ENCODE measurements at regions not wholly inside any gene's neighbourhood (a gene's known extent, or its start where the extent isn't known, plus 50 kb on each side); places are given as distances from the start of the nearest gene placed in this dataset.

DNA sequence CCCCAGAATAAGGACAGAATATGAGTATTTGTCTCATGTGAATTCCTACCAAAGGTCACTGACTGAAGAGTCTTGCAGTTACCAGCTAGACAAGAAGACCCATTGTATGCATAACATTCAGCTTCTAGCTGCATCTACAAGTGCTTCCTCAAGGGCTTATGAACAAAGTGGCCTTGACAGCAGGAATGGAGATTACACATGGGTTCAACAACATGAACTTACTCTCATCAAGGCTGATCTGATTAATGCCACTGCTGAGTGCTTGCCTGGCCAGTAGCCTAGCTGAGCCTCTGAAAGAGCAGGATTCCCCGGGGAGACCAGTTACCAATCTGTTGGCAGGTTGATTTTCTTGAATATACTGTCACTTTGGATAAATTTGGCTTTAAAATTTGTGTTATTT lies 76.7 kb upstream of the CHD1 start (continued):
- TF ChIP-seq ELF1 (IDR thresholded peaks at IDR 0.05; ENCODE audit: borderline replicate concordance, low read depth) (no peak), YY1 (IDR thresholded peaks at IDR 0.05; ENCODE audit: extremely low read depth, insufficient replicate concordance, low read depth, low read length) (no peak), POLR2A (IDR thresholded peaks at IDR 0.05; ENCODE audit: borderline replicate concordance, extremely low read depth, insufficient read depth, insufficient read length) (no peak), CEBPB (IDR thresholded peaks at IDR 0.05; ENCODE audit: low read depth) (no peak), EGR1 (IDR thresholded peaks at IDR 0.05; ENCODE audit: low read depth) (no peak), EZH2phosphoT487 (IDR thresholded peaks at IDR 0.05; ENCODE audit: borderline replicate concordance) (no peak), SP1 (IDR thresholded peaks at IDR 0.05; ENCODE audit: low read depth) (no peak)
- TF ChIP-seq, protein P1, sequence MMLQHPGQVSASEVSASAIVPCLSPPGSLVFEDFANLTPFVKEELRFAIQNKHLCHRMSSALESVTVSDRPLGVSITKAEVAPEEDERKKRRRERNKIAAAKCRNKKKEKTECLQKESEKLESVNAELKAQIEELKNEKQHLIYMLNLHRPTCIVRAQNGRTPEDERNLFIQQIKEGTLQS (IDR thresholded peaks at IDR 0.05) = no peak

DNA sequence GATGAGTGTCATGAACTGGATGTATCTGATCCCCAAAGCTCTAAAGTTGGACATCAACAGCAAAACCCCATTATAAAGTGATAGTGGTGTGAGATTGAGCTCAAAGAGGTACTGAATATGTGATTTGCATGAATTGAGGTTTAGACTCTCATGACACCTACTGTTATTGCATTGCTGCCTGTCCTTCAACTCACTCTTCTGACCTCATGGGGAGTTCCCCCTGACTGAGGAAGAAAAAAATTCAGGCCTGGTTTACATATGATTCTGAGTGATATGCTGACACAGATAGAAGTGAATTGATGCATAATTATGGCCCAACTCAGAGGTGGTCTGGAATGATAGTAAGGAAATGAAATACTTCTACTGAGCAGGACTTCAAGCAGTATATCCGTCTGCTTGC lies 76.2 kb upstream of the CHD1 start:
- DNase-seq (ENCODE audit: low read depth, low spot score) = no peak
- Histone ChIP-seq H3K4me2 (ENCODE audit: low read length) (no peak overlapping the region), H3K4me3 (replicated peaks in 1 of 2; ENCODE audit: low read depth in 1 of 2, low read length in 2 of 2) (no peak overlapping the region), H3K27ac (ENCODE audit: low read depth, low read length) (no peak overlapping the region), H4K20me1 (ENCODE audit: insufficient read depth) (no peaks in the 10 kb centered on the region; the same call in 1 of the 2 replicates), H2AFZ (ENCODE audit: low read depth, low read length, poor library complexity, severe bottlenecking) (no peak overlapping the region), H3K9me3 (ENCODE audit: control insufficient read depth in 1 of 2, insufficient read depth in 1 of 2, low read depth in 1 of 2, low read length in 2 of 2) (no peaks in the 10 kb centered on the region), H3K9ac (ENCODE audit: low read length) (no peak overlapping the region), H3K36me3 (ENCODE audit: control insufficient read depth in 1 of 2, insufficient read depth in 2 of 2, low read length in 2 of 2) (no peaks in the 10 kb centered on the region), H3K9me2 (ENCODE audit: insufficient read depth) (0 out of 2 replicates have a peak, but pooled peaks cover 3% of the 10 kb centered on the region), H3K27me3 (ENCODE audit: insufficient read depth, low read length) (no peaks in the 10 kb centered on the region), H3K4me1 (ENCODE audit: control insufficient read depth in 1 of 2, insufficient read depth in 2 of 2, low read length in 2 of 2) (no peaks in the 10 kb centered on the region), H3K79me2 (ENCODE audit: insufficient read depth, low read length) (no peaks in the 10 kb centered on the region)
- ChIA-PET POLR2A (no interaction called here), RAD21 (ENCODE audit: low non-redundant PET in 1 of 2, low total read pairs in 2 of 2, uncharacterized antibody in 2 of 2, unreplicated experiment in 2 of 2) (no interaction called here), CTCF (no interaction called here)
- intact Hi-C loops (cut with micrococcal nuclease) = no loop called here
- ATAC-seq = no peak
- no TSS peak for BruUV-seq (replicated peaks)
- TF ChIP-seq ZNF274 (IDR thresholded peaks at IDR 0.05; ENCODE audit: low read depth, low read length) (no peak), FOSL1 (IDR thresholded peaks at IDR 0.05; ENCODE audit: low read depth) (no peak), TCF7L2 (IDR thresholded peaks at IDR 0.05; ENCODE audit: borderline replicate concordance, extremely low read depth, insufficient read depth, insufficient read length) (no peak), EZH2phosphoT487 (IDR thresholded peaks at IDR 0.05; ENCODE audit: borderline replicate concordance) (no peak), EZH2 (IDR thresholded peaks at IDR 0.05) (no peak), SP1 (IDR thresholded peaks at IDR 0.05; ENCODE audit: low read depth) (no peak), CEBPB (IDR thresholded peaks at IDR 0.05; ENCODE audit: low read depth) (no peak), SRF (IDR thresholded peaks at IDR 0.05; ENCODE audit: low read depth) (no peak), YY1 (IDR thresholded peaks at IDR 0.05; ENCODE audit: extremely low read depth, insufficient replicate concordance, low read depth, low read length) (no peak)
- TF ChIP-seq, protein P1 (IDR thresholded peaks at IDR 0.05) = no peak
- TF ChIP-seq, protein P2, sequence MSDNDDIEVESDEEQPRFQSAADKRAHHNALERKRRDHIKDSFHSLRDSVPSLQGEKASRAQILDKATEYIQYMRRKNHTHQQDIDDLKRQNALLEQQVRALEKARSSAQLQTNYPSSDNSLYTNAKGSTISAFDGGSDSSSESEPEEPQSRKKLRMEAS (IDR thresholded peaks at IDR 0.05) = no peak
- TF ChIP-seq, protein P3, sequence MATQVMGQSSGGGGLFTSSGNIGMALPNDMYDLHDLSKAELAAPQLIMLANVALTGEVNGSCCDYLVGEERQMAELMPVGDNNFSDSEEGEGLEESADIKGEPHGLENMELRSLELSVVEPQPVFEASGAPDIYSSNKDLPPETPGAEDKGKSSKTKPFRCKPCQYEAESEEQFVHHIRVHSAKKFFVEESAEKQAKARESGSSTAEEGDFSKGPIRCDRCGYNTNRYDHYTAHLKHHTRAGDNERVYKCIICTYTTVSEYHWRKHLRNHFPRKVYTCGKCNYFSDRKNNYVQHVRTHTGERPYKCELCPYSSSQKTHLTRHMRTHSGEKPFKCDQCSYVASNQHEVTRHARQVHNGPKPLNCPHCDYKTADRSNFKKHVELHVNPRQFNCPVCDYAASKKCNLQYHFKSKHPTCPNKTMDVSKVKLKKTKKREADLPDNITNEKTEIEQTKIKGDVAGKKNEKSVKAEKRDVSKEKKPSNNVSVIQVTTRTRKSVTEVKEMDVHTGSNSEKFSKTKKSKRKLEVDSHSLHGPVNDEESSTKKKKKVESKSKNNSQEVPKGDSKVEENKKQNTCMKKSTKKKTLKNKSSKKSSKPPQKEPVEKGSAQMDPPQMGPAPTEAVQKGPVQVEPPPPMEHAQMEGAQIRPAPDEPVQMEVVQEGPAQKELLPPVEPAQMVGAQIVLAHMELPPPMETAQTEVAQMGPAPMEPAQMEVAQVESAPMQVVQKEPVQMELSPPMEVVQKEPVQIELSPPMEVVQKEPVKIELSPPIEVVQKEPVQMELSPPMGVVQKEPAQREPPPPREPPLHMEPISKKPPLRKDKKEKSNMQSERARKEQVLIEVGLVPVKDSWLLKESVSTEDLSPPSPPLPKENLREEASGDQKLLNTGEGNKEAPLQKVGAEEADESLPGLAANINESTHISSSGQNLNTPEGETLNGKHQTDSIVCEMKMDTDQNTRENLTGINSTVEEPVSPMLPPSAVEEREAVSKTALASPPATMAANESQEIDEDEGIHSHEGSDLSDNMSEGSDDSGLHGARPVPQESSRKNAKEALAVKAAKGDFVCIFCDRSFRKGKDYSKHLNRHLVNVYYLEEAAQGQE (IDR thresholded peaks at IDR 0.05; ENCODE audit: low read depth) = no peak
- TF ChIP-seq, protein P4, sequence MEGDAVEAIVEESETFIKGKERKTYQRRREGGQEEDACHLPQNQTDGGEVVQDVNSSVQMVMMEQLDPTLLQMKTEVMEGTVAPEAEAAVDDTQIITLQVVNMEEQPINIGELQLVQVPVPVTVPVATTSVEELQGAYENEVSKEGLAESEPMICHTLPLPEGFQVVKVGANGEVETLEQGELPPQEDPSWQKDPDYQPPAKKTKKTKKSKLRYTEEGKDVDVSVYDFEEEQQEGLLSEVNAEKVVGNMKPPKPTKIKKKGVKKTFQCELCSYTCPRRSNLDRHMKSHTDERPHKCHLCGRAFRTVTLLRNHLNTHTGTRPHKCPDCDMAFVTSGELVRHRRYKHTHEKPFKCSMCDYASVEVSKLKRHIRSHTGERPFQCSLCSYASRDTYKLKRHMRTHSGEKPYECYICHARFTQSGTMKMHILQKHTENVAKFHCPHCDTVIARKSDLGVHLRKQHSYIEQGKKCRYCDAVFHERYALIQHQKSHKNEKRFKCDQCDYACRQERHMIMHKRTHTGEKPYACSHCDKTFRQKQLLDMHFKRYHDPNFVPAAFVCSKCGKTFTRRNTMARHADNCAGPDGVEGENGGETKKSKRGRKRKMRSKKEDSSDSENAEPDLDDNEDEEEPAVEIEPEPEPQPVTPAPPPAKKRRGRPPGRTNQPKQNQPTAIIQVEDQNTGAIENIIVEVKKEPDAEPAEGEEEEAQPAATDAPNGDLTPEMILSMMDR (IDR thresholded peaks at IDR 0.05 in 2 of 3, conservative IDR thresholded peaks at IDR 0.05 in 1 of 3; ENCODE audit: borderline replicate concordance in 1 of 3, insufficient read depth in 1 of 3, low read depth in 2 of 3, low read length in 2 of 3) = no peak
- TF ChIP-seq, protein P5, sequence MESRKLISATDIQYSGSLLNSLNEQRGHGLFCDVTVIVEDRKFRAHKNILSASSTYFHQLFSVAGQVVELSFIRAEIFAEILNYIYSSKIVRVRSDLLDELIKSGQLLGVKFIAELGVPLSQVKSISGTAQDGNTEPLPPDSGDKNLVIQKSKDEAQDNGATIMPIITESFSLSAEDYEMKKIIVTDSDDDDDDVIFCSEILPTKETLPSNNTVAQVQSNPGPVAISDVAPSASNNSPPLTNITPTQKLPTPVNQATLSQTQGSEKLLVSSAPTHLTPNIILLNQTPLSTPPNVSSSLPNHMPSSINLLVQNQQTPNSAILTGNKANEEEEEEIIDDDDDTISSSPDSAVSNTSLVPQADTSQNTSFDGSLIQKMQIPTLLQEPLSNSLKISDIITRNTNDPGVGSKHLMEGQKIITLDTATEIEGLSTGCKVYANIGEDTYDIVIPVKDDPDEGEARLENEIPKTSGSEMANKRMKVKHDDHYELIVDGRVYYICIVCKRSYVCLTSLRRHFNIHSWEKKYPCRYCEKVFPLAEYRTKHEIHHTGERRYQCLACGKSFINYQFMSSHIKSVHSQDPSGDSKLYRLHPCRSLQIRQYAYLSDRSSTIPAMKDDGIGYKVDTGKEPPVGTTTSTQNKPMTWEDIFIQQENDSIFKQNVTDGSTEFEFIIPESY (IDR thresholded peaks at IDR 0.05; ENCODE audit: extremely low read depth, insufficient replicate concordance, low read length) = no peak
